Dedifferentiated amniotic fluid mesenchymal stem cell (primary cell): ENCODE measurements at regions not wholly inside any gene's neighbourhood (a gene's known extent, or its start where the extent isn't known, plus 50 kb on each side); places are given as distances from the start of the nearest gene placed in this dataset.
A peak's percentile ranks its signal among the peaks of the same experiment; 100 is the strongest.

Source experiments
- DNase-seq: peaks from one replicate; pipeline ENCODE4 v3.0.0-alpha.2; 2016; ENCODE audit errors: extremely low spot score

- DNase-seq = no peak
Measured at GRCh38 chr10:31644931-31645633, 283.5 kb downstream of the ARHGAP12 start.

GRCh38 chr10:31642281-31642680, 286.4 kb downstream of the ARHGAP12 start:
- no peak for DNase-seq

GRCh38 chr10:31635415-31636065, 293.1 kb downstream of the ARHGAP12 start:
- DNase-seq = no peak

- no peak for DNase-seq
Measured at GRCh38 chr10:31635009-31635408, 293.6 kb downstream of the ARHGAP12 start.

GRCh38 chr10:31630861-31631567, 297.6 kb downstream of the ARHGAP12 start:
- DNase-seq = no peak

- DNase-seq = no peak
Measured at GRCh38 chr10:31625566-31625965, 303.1 kb downstream of the ARHGAP12 start.

- no peak for DNase-seq
Measured at GRCh38 chr10:31624611-31625010, 304.0 kb downstream of the ARHGAP12 start.

GRCh38 chr10:31623947-31624346, 304.7 kb downstream of the ARHGAP12 start:
- no peak for DNase-seq

GRCh38 chr10:31623466-31623865, 304.4 kb downstream of the ZEB1 start:
- DNase-seq = peak; percentile 71

- peak; percentile 95 for DNase-seq
Measured at GRCh38 chr10:31622978-31623377, 304.0 kb downstream of the ZEB1 start.

- no peak for DNase-seq
Measured at GRCh38 chr10:31621733-31622132, 302.7 kb downstream of the ZEB1 start.

GRCh38 chr10:31620226-31621151, 301.5 kb downstream of the ZEB1 start:
- no peak for DNase-seq

- no peak for DNase-seq
Measured at GRCh38 chr10:31619531-31620061, 300.6 kb downstream of the ZEB1 start.

GRCh38 chr10:31618541-31619291, 299.7 kb downstream of the ZEB1 start:
- DNase-seq = no peak

- no peak for DNase-seq
Measured at GRCh38 chr10:31617757-31618156, 298.7 kb downstream of the ZEB1 start.

GRCh38 chr10:31617133-31617532, 298.1 kb downstream of the ZEB1 start:
- no peak for DNase-seq

- DNase-seq = no peak
Measured at GRCh38 chr10:31615129-31615528, 296.1 kb downstream of the ZEB1 start.

- no peak for DNase-seq
Measured at GRCh38 chr10:31614611-31615010, 295.6 kb downstream of the ZEB1 start.

- no peak for DNase-seq
Measured at GRCh38 chr10:31612082-31612481, 293.1 kb downstream of the ZEB1 start.

GRCh38 chr10:31611161-31611560, 292.1 kb downstream of the ZEB1 start:
- DNase-seq = no peak

- DNase-seq = no peak
Measured at GRCh38 chr10:31607481-31607880, 288.5 kb downstream of the ZEB1 start.
